HUES6 (cell line): ENCODE measurements at regions not wholly inside any gene's neighbourhood (a gene's known extent, or its start where the extent isn't known, plus 50 kb on each side); places are given as distances from the start of the nearest gene placed in this dataset.
"Not testable (repeated sequence)": the region's sequence is repeated elsewhere in the genome, so short reads cannot be mapped to it uniquely, and the experiment has no call there.

Experiments
- H3K27ac ChIP-seq: 2 replicates; pipeline ENCODE4 v1.7.0; 2013; ENCODE audit warnings: low read depth, mild to moderate bottlenecking, low read length, inconsistent platforms
- H3K27me3 ChIP-seq: 2 replicates; pipeline ENCODE4 v1.6.1; 2013; ENCODE audit warnings: low read length; ENCODE audit not compliant: control insufficient read depth, insufficient read depth
- H3K36me3 ChIP-seq: 2 replicates; pipeline ENCODE4 v1.6.1; 2013; ENCODE audit warnings: low read length; ENCODE audit not compliant: control insufficient read depth, insufficient read depth
- H3K4me1 ChIP-seq: 2 replicates; pipeline ENCODE4 v1.6.1; 2013; ENCODE audit warnings: low read length; ENCODE audit not compliant: control insufficient read depth, insufficient read depth
- H3K4me3 ChIP-seq: 2 replicates; pipeline ENCODE4 v1.5.1; 2013; ENCODE audit warnings: low read depth, low read length
- H3K9ac ChIP-seq: one replicate; pipeline ENCODE4 v1.6.1; 2013; ENCODE audit warnings: mild to moderate bottlenecking, low read length
- H3K9me3 ChIP-seq: 2 replicates; pipeline ENCODE4 v1.6.1; 2013; ENCODE audit warnings: low read depth, low read length; ENCODE audit not compliant: control insufficient read depth, insufficient read depth

GRCh38 chr7:125848157-125848556, 918.5 kb upstream of the POT1 start:
- Histone ChIP-seq H3K4me1 (no peaks in the 10 kb centered on the region), H3K9me3 (peaks cover 22% of the 10 kb centered on the region), H3K27me3 (no peaks in the 10 kb centered on the region), H3K27ac (peak overlapping the region; percentile 53; the same call in 1 of the 2 replicates), H3K4me3 (no peak overlapping the region), H3K36me3 (no peaks in the 10 kb centered on the region), H3K9ac (peak overlapping the region; percentile 9)

GRCh38 chr7:125847692-125848091, 918.1 kb upstream of the POT1 start:
- Histone ChIP-seq H3K4me1 (no peaks in the 10 kb centered on the region), H3K9me3 (peaks cover 22% of the 10 kb centered on the region), H3K27me3 (no peaks in the 10 kb centered on the region), H3K9ac (no peak overlapping the region), H3K27ac (peak overlapping the region; percentile 53; the same call in 1 of the 2 replicates), H3K36me3 (no peaks in the 10 kb centered on the region), H3K4me3 (no peak overlapping the region)

- Histone ChIP-seq H3K4me1 (no peaks in the 10 kb centered on the region), H3K27me3 (no peaks in the 10 kb centered on the region), H3K4me3 (no peak overlapping the region), H3K36me3 (no peaks in the 10 kb centered on the region), H3K9ac (no peak overlapping the region), H3K27ac (no peak overlapping the region; the same call in 1 of the 2 replicates), H3K9me3 (peaks cover 22% of the 10 kb centered on the region)
Measured at GRCh38 chr7:125847055-125847454, 917.4 kb upstream of the POT1 start.

GRCh38 chr7:125845686-125846085, 916.1 kb upstream of the POT1 start:
- H3K4me3 ChIP-seq, result no peak overlapping the region
- peaks cover 22% of the 10 kb centered on the region for H3K9me3 ChIP-seq
- no peak overlapping the region for H3K27ac ChIP-seq
- H3K9ac ChIP-seq, result no peak overlapping the region
- H3K36me3 ChIP-seq, result no peaks in the 10 kb centered on the region
- H3K4me1 ChIP-seq, result no peaks in the 10 kb centered on the region
- no peaks in the 10 kb centered on the region for H3K27me3 ChIP-seq

GRCh38 chr7:125834421-125834820, 904.8 kb upstream of the POT1 start:
- Histone ChIP-seq H3K36me3 (no peaks in the 10 kb centered on the region), H3K27me3 (no peaks in the 10 kb centered on the region), H3K4me3 (no peak overlapping the region), H3K9me3 (peaks cover 39% of the 10 kb centered on the region), H3K27ac (no peak overlapping the region), H3K4me1 (no peaks in the 10 kb centered on the region), H3K9ac (no peak overlapping the region)

GRCh38 chr7:125833839-125834238, 904.2 kb upstream of the POT1 start:
- no peaks in the 10 kb centered on the region for H3K4me1 ChIP-seq
- H3K27me3 ChIP-seq, result no peaks in the 10 kb centered on the region
- no peak overlapping the region for H3K9ac ChIP-seq
- no peak overlapping the region for H3K27ac ChIP-seq
- H3K9me3 ChIP-seq, result peaks cover 40% of the 10 kb centered on the region
- H3K4me3 ChIP-seq, result no peak overlapping the region
- H3K36me3 ChIP-seq, result no peaks in the 10 kb centered on the region

- H3K9ac ChIP-seq, result no peak overlapping the region
- peaks cover 50% of the 10 kb centered on the region for H3K9me3 ChIP-seq
- no peaks in the 10 kb centered on the region for H3K36me3 ChIP-seq
- no peaks in the 10 kb centered on the region for H3K4me1 ChIP-seq
- no peak overlapping the region for H3K27ac ChIP-seq
- no peaks in the 10 kb centered on the region for H3K27me3 ChIP-seq
- H3K4me3 ChIP-seq, result no peak overlapping the region
Measured at GRCh38 chr7:125830743-125831142, 901.1 kb upstream of the POT1 start.

GRCh38 chr7:125828153-125828700, 898.6 kb upstream of the POT1 start:
- Histone ChIP-seq H3K36me3 (no peaks in the 10 kb centered on the region), H3K4me3 (no peak overlapping the region), H3K27ac (no peak overlapping the region), H3K9me3 (peaks cover 39% of the 10 kb centered on the region), H3K4me1 (no peaks in the 10 kb centered on the region), H3K9ac (no peak overlapping the region), H3K27me3 (no peaks in the 10 kb centered on the region)

- Histone ChIP-seq H3K9me3 (peaks cover 7% of the 10 kb centered on the region), H3K27me3 (no peaks in the 10 kb centered on the region), H3K36me3 (no peaks in the 10 kb centered on the region), H3K27ac (no peak overlapping the region), H3K9ac (no peak overlapping the region), H3K4me1 (no peaks in the 10 kb centered on the region), H3K4me3 (no peak overlapping the region)
Measured at GRCh38 chr7:125823538-125823937, 893.9 kb upstream of the POT1 start.

- Histone ChIP-seq H3K27ac (no peak overlapping the region), H3K9me3 (no peaks in the 10 kb centered on the region), H3K9ac (no peak overlapping the region), H3K4me3 (no peak overlapping the region), H3K4me1 (no peaks in the 10 kb centered on the region), H3K36me3 (no peaks in the 10 kb centered on the region), H3K27me3 (no peaks in the 10 kb centered on the region)
Measured at GRCh38 chr7:125820495-125820894, 890.9 kb upstream of the POT1 start.

GRCh38 chr7:125814100-125814499, 884.5 kb upstream of the POT1 start:
- Histone ChIP-seq H3K27ac (no peak overlapping the region), H3K4me1 (no peaks in the 10 kb centered on the region), H3K9me3 (no peaks in the 10 kb centered on the region), H3K27me3 (no peaks in the 10 kb centered on the region), H3K4me3 (no peak overlapping the region), H3K36me3 (no peaks in the 10 kb centered on the region), H3K9ac (no peak overlapping the region)

GRCh38 chr7:125806491-125806890, 876.9 kb upstream of the POT1 start:
- H3K36me3 ChIP-seq, H3K4me3 ChIP-seq, H3K4me1 ChIP-seq, H3K9ac ChIP-seq, H3K27ac ChIP-seq, H3K9me3 ChIP-seq, H3K27me3 ChIP-seq: not testable (repeated sequence)
